ENCODE measurements at regions not wholly inside any gene's neighbourhood (a gene's known extent, or its start where the extent isn't known, plus 50 kb on each side); places are given as distances from the start of the nearest gene placed in this dataset.

GRCh38 chr3:69531576-69532546 is 146.0 kb upstream of the FRMD4B start:
- DNase-seq = no peak

GRCh38 chr3:69530554-69530953 is 144.7 kb upstream of the FRMD4B start:
- no peak for DNase-seq

GRCh38 chr3:69527498-69527897 is 141.6 kb upstream of the FRMD4B start:
- DNase-seq = no peak

- DNase-seq = no peak
Measured at GRCh38 chr3:69524816-69525215, 138.9 kb upstream of the FRMD4B start.

GRCh38 chr3:69521286-69521685 is 135.4 kb upstream of the FRMD4B start:
- DNase-seq = no peak

- no peak for DNase-seq
Measured at GRCh38 chr3:69511361-69511760, 125.5 kb upstream of the FRMD4B start.

GRCh38 chr3:69510481-69511030 is 124.7 kb upstream of the FRMD4B start:
- no peak for DNase-seq

GRCh38 chr3:69509288-69509687 is 123.4 kb upstream of the FRMD4B start:
- DNase-seq = no peak

GRCh38 chr3:69505770-69506407 is 120.0 kb upstream of the FRMD4B start:
- no peak for DNase-seq

- no peak for DNase-seq
Measured at GRCh38 chr3:69504232-69504631, 118.3 kb upstream of the FRMD4B start.

GRCh38 chr3:69500604-69501003 is 114.7 kb upstream of the FRMD4B start:
- DNase-seq = no peak

- DNase-seq = no peak
Measured at GRCh38 chr3:69499899-69500421, 114.1 kb upstream of the FRMD4B start.

GRCh38 chr3:69499422-69499821 is 113.5 kb upstream of the FRMD4B start:
- DNase-seq = no peak

GRCh38 chr3:69496856-69497255 is 111.0 kb upstream of the FRMD4B start:
- DNase-seq = no peak

GRCh38 chr3:69494185-69494584 is 108.3 kb upstream of the FRMD4B start:
- no peak for DNase-seq

- DNase-seq = no peak
Measured at GRCh38 chr3:69493157-69493556, 107.3 kb upstream of the FRMD4B start.

- DNase-seq = no peak
Measured at GRCh38 chr3:69491975-69492374, 106.1 kb upstream of the FRMD4B start.

GRCh38 chr3:69490971-69491370 is 105.1 kb upstream of the FRMD4B start:
- no peak for DNase-seq

GRCh38 chr3:69490235-69490634 is 104.3 kb upstream of the FRMD4B start:
- DNase-seq = no peak

- DNase-seq = no peak
Measured at GRCh38 chr3:69488026-69488425, 102.1 kb upstream of the FRMD4B start.

- DNase-seq = no peak
Measured at GRCh38 chr3:69485489-69485888, 99.6 kb upstream of the FRMD4B start.

- DNase-seq = no peak
Measured at GRCh38 chr3:69484507-69485393, 98.9 kb upstream of the FRMD4B start.

GRCh38 chr3:69483449-69483848 is 97.6 kb upstream of the FRMD4B start:
- no peak for DNase-seq
